ENCODE measurements at regions not wholly inside any gene's neighbourhood (a gene's known extent, or its start where the extent isn't known, plus 50 kb on each side); places are given as distances from the start of the nearest gene placed in this dataset.

- DNase-seq (ENCODE audit: low read depth) = no peak
Observed at GRCh38 chr21:27257908-27258556, 291.1 kb upstream of the ADAMTS5 start.

- no peak for DNase-seq (ENCODE audit: low read depth)
Observed at GRCh38 chr21:27257226-27257625, 290.3 kb upstream of the ADAMTS5 start.

GRCh38 chr21:27251752-27252151 is 284.9 kb upstream of the ADAMTS5 start:
- DNase-seq (ENCODE audit: low read depth) = no peak

GRCh38 chr21:27250366-27250765 is 283.5 kb upstream of the ADAMTS5 start:
- DNase-seq (ENCODE audit: low read depth) = no peak

- DNase-seq (ENCODE audit: low read depth) = peak; percentile 16
Observed at GRCh38 chr21:27248814-27249213, 281.9 kb upstream of the ADAMTS5 start.

GRCh38 chr21:27246741-27247140 is 279.9 kb upstream of the ADAMTS5 start:
- peak; percentile 40 for DNase-seq (ENCODE audit: low read depth)

- no peak for DNase-seq (ENCODE audit: low read depth)
Observed at GRCh38 chr21:27244776-27245175, 277.9 kb upstream of the ADAMTS5 start.

GRCh38 chr21:27244352-27244751 is 277.5 kb upstream of the ADAMTS5 start:
- peak; percentile 54 for DNase-seq (ENCODE audit: low read depth)

- no peak for DNase-seq (ENCODE audit: low read depth)
Observed at GRCh38 chr21:27240839-27241238, 274.0 kb upstream of the ADAMTS5 start.

GRCh38 chr21:27233514-27234115 is 266.7 kb upstream of the ADAMTS5 start:
- no peak for DNase-seq (ENCODE audit: low read depth)

GRCh38 chr21:27225940-27226339 is 259.1 kb upstream of the ADAMTS5 start:
- no peak for DNase-seq (ENCODE audit: low read depth)

- no peak for DNase-seq (ENCODE audit: low read depth)
Observed at GRCh38 chr21:27225151-27225550, 258.3 kb upstream of the ADAMTS5 start.

- DNase-seq (ENCODE audit: low read depth) = no peak
Observed at GRCh38 chr21:27224169-27224568, 257.3 kb upstream of the ADAMTS5 start.

GRCh38 chr21:27221077-27221476 is 254.2 kb upstream of the ADAMTS5 start:
- no peak for DNase-seq (ENCODE audit: low read depth)

GRCh38 chr21:27220416-27220815 is 253.5 kb upstream of the ADAMTS5 start:
- peak; percentile 47 for DNase-seq (ENCODE audit: low read depth)

GRCh38 chr21:27219068-27219467 is 252.2 kb upstream of the ADAMTS5 start:
- peak; percentile 75 for DNase-seq (ENCODE audit: low read depth)

- no peak for DNase-seq (ENCODE audit: low read depth)
Observed at GRCh38 chr21:27213303-27213702, 246.4 kb upstream of the ADAMTS5 start.

GRCh38 chr21:27212441-27212840 is 245.6 kb upstream of the ADAMTS5 start:
- DNase-seq (ENCODE audit: low read depth) = no peak

- no peak for DNase-seq (ENCODE audit: low read depth)
Observed at GRCh38 chr21:27209546-27209945, 242.7 kb upstream of the ADAMTS5 start.

- DNase-seq (ENCODE audit: low read depth) = no peak
Observed at GRCh38 chr21:27206368-27206982, 239.6 kb upstream of the ADAMTS5 start.

- no peak for DNase-seq (ENCODE audit: low read depth)
Observed at GRCh38 chr21:27202301-27202700, 235.4 kb upstream of the ADAMTS5 start.

GRCh38 chr21:27201197-27201596 is 234.3 kb upstream of the ADAMTS5 start:
- DNase-seq (ENCODE audit: low read depth) = no peak

GRCh38 chr21:27196651-27197050 is 229.8 kb upstream of the ADAMTS5 start:
- DNase-seq (ENCODE audit: low read depth) = no peak

All from stromal cell of bone marrow (primary cell).